ENCODE measurements at regions not wholly inside any gene's neighbourhood (a gene's known extent, or its start where the extent isn't known, plus 50 kb on each side); places are given as distances from the start of the nearest gene placed in this dataset.

- DNase-seq (ENCODE audit: low spot score) (no peak), ATAC-seq (no peak; the same call in 2 of the 3 replicates), FAIRE-seq (no peak)
- TF ChIP-seq SMARCE1 (IDR thresholded peaks at IDR 0.05; ENCODE audit: borderline replicate concordance) = no peak
- Histone ChIP-seq H3K9ac (ENCODE audit: insufficient read depth, low read depth, low read length) (no peak overlapping the region), H3K9me3 (ENCODE audit: low read length) (no peaks in the 10 kb centered on the region), H3K4me3 (replicated peaks in 1 of 3; ENCODE audit: insufficient read depth in 1 of 3, low read depth in 2 of 3, low read length in 3 of 3) (no peak overlapping the region), H3K79me2 (ENCODE audit: insufficient read depth, low read length) (no peaks in the 10 kb centered on the region), H2AFZ (ENCODE audit: low read length) (no peak overlapping the region), H3K27ac (ENCODE audit: extremely low read length, insufficient read depth, low read length) (no peak overlapping the region), H3K36me3 (replicated peaks in 1 of 2; ENCODE audit: control insufficient read depth in 1 of 2, insufficient read depth in 2 of 2, low read length in 2 of 2) (no peaks in the 10 kb centered on the region), H4K20me1 (ENCODE audit: insufficient read depth, low read length) (no peaks in the 10 kb centered on the region), H3K27me3 (ENCODE audit: control insufficient read depth in 1 of 2, insufficient read depth in 2 of 2, low read length in 2 of 2) (no peaks in the 10 kb centered on the region), H3K4me2 (ENCODE audit: low read depth, low read length) (no peak overlapping the region), H3K4me1 (ENCODE audit: insufficient read depth, low read length) (peaks cover 2% of the 10 kb centered on the region; the same call in 1 of the 2 replicates)
- ChIA-PET CTCF (ENCODE audit: low intra/inter-chr PET ratio, low total read pairs) (no interaction called here), POLR2A (no interaction called here)
- BruUV-seq (replicated peaks) = no TSS peak
- intact Hi-C loops (cut with micrococcal nuclease; ENCODE audit: unreplicated experiment) = no loop called here
- in situ Hi-C loops (cut with HindIII; ENCODE audit: extremely low pct_ligation_motif_present, low pct_unique_long_range_greater_than_20kb) = no loop called here
- WGBS (ENCODE audit: low lambda C conversion rate) = 58% methylated on average over 6 of the region's 6 CpGs
These were observed 1081.3 kb upstream of the TMEFF2 start for GRCh38 chr2:193276069-193276468.

- FAIRE-seq (no peak), DNase-seq (ENCODE audit: low spot score) (no peak), ATAC-seq (no peak)
- POLR2A ChIA-PET = no interaction called here
- Histone ChIP-seq H3K27ac (ENCODE audit: extremely low read length, insufficient read depth, low read length) (no peak overlapping the region), H3K4me1 (ENCODE audit: insufficient read depth, low read length) (peaks cover 8% of the 10 kb centered on the region; the same call in 1 of the 2 replicates), H3K9ac (ENCODE audit: insufficient read depth, low read depth, low read length) (no peak overlapping the region), H4K20me1 (ENCODE audit: insufficient read depth, low read length) (no peaks in the 10 kb centered on the region), H3K4me2 (ENCODE audit: low read depth, low read length) (no peak overlapping the region), H3K9me3 (ENCODE audit: low read length) (no peaks in the 10 kb centered on the region), H2AFZ (ENCODE audit: low read length) (no peak overlapping the region), H3K4me3 (replicated peaks in 1 of 3; ENCODE audit: insufficient read depth in 1 of 3, low read depth in 2 of 3, low read length in 3 of 3) (no peak overlapping the region), H3K36me3 (replicated peaks in 1 of 2; ENCODE audit: control insufficient read depth in 1 of 2, insufficient read depth in 2 of 2, low read length in 2 of 2) (no peaks in the 10 kb centered on the region), H3K79me2 (ENCODE audit: insufficient read depth, low read length) (no peaks in the 10 kb centered on the region), H3K27me3 (ENCODE audit: control insufficient read depth in 1 of 2, insufficient read depth in 2 of 2, low read length in 2 of 2) (no peaks in the 10 kb centered on the region)
- BruUV-seq (replicated peaks) = no TSS peak
- in situ Hi-C loops (cut with HindIII; ENCODE audit: extremely low pct_ligation_motif_present, low pct_unique_long_range_greater_than_20kb) (no loop called here), intact Hi-C loops (cut with micrococcal nuclease; ENCODE audit: unreplicated experiment) (no loop called here)
- TF ChIP-seq ZUFSP (CRISPR knock-in tag; IDR thresholded peaks at IDR 0.05; ENCODE audit: borderline replicate concordance) (no peak), ATF5 (CRISPR knock-in tag; IDR thresholded peaks at IDR 0.05; ENCODE audit: low read depth) (no peak), MEIS1 (CRISPR knock-in tag; IDR thresholded peaks at IDR 0.05; ENCODE audit: borderline replicate concordance) (no peak), ZNF180 (CRISPR knock-in tag; IDR thresholded peaks at IDR 0.05; ENCODE audit: borderline replicate concordance, low read depth) (no peak), ZNF724P (CRISPR knock-in tag; IDR thresholded peaks at IDR 0.05; ENCODE audit: borderline replicate concordance) (no peak), HDAC2 (CRISPR knock-in tag; IDR thresholded peaks at IDR 0.05) (no peak), ZZZ3 (CRISPR knock-in tag; IDR thresholded peaks at IDR 0.05; ENCODE audit: borderline replicate concordance) (no peak), SMARCC2 (IDR thresholded peaks at IDR 0.05) (no peak)
- WGBS (ENCODE audit: low lambda C conversion rate) = 65% methylated on average over 1 of the region's 1 CpG
- CTCF ChIA-PET (ENCODE audit: low intra/inter-chr PET ratio, low total read pairs) = no interaction called here
These were observed 1077.3 kb upstream of the TMEFF2 start for GRCh38 chr2:193272011-193272410.
